PC-9 (cell line): ENCODE measurements at regions not wholly inside any gene's neighbourhood (a gene's known extent, or its start where the extent isn't known, plus 50 kb on each side); places are given as distances from the start of the nearest gene placed in this dataset.
A peak's percentile ranks its signal among the peaks of the same experiment; 100 is the strongest.

Experiments used
- BruUV-seq: library from RNA; stranded (reverse); fragments of 400-500 nt; replicated peaks from 2 replicates; lab custom pipeline; 2021; lab: Mats Ljungman, UMichigan
- CTCF ChIA-PET: fragments of 300-600 bp; sonication (Branson Sonifier 250); formaldehyde crosslinking; loops from one replicate; lab custom pipeline; 2022; ENCODE audit warnings: antibody characterized with exemption; lab: Charles Lee
- POLR2A ChIA-PET: fragments of 300-600 bp; sonication (Branson Sonifier 250); formaldehyde crosslinking; loops from one replicate; lab custom pipeline; 2022; ENCODE audit warnings: antibody characterized with exemption; ENCODE audit not compliant: unreplicated experiment; lab: Charles Lee
- DNase-seq, 2 experiments: peaks; one replicate each; pipeline versions ENCODE4 v3.0.0 to v3.0.0-alpha.2; 2015 to 2022; ENCODE audit warnings: mixed read lengths in 1 of 2
- H2AFZ ChIP-seq: fragments of 200-600 bp; sonication (generic); 2 replicates; pipeline ENCODE4 v1.8.1; 2017; ENCODE audit warnings: antibody characterized with exemption
- H3F3A ChIP-seq: fragments of 200-600 bp; sonication (generic); 2 replicates; pipeline ENCODE4 v1.8.1; 2017; ENCODE audit warnings: antibody characterized with exemption, mild to moderate bottlenecking, low read depth; ENCODE audit not compliant: insufficient read depth
- H3K27ac ChIP-seq: fragments of 200-600 bp; sonication (generic); 2 replicates; pipeline ENCODE4 v1.6.1; 2016; ENCODE audit warnings: mixed run types
- H3K27me3 ChIP-seq: fragments of 200-600 bp; sonication (generic); 2 replicates; pipeline ENCODE4 v1.6.1; 2016; ENCODE audit warnings: low read depth, mixed run types; ENCODE audit not compliant: insufficient read depth
- H3K36me3 ChIP-seq: fragments of 200-600 bp; sonication (generic); 2 replicates; pipeline ENCODE4 v1.6.1; 2016; ENCODE audit warnings: low read depth, mixed run types
- H3K4me1 ChIP-seq: fragments of 200-600 bp; sonication (generic); replicated peaks from 2 replicates; pipeline ENCODE4 v1.6.1; 2016; ENCODE audit warnings: mixed run types; ENCODE audit not compliant: insufficient read depth
- H3K4me2 ChIP-seq: fragments of 200-600 bp; sonication (generic); 2 replicates; pipeline ENCODE4 v1.6.1; 2017; ENCODE audit warnings: mixed run types
- H3K4me3 ChIP-seq: fragments of 200-600 bp; sonication (generic); 2 replicates; pipeline ENCODE4 v1.6.1; 2016; ENCODE audit warnings: mixed run types
- H3K79me2 ChIP-seq: fragments of 200-600 bp; sonication (generic); 2 replicates; pipeline ENCODE4 v1.6.1; 2017; ENCODE audit warnings: low read depth, mixed run types
- H3K9me2 ChIP-seq: fragments of 200-600 bp; sonication (generic); 2 replicates; pipeline ENCODE4 v1.8.1; 2017; ENCODE audit warnings: mild to moderate bottlenecking; ENCODE audit not compliant: insufficient read depth
- H3K9me3 ChIP-seq: fragments of 200-600 bp; sonication (generic); 2 replicates; pipeline ENCODE4 v1.8.1; 2016; ENCODE audit warnings: low read depth; ENCODE audit not compliant: insufficient read depth
- H4K20me1 ChIP-seq: fragments of 200-600 bp; sonication (generic); 2 replicates; pipeline ENCODE4 v1.8.1; 2017; ENCODE audit not compliant: insufficient read depth
- CTCF ChIP-seq: fragments of 200-600 bp; sonication (generic); conservative IDR thresholded peaks from 2 replicates; pipeline ENCODE4 v1.6.1; 2017; ENCODE audit warnings: mixed run types, antibody characterized with exemption, mild to moderate bottlenecking, moderate library complexity
- EZH2 ChIP-seq: fragments of 200-600 bp; sonication (generic); IDR thresholded peaks from 2 replicates; pipeline ENCODE4 v1.8.0; 2017; ENCODE audit warnings: antibody characterized with exemption, low read depth
- intact Hi-C: fragments of 100-400 bp; cut with micrococcal nuclease; formaldehyde crosslinking; loops from one replicate; pipeline ENCODE4 v1.10.0; 2022; ENCODE audit not compliant: unreplicated experiment

- Histone ChIP-seq H4K20me1 (no peaks in the 10 kb centered on the region), H3K27me3 (no peaks in the 10 kb centered on the region), H3K4me2 (0 out of 2 replicates have a peak overlapping the region, but pooled peaks have one; percentile 15), H3K4me3 (no peak overlapping the region), H3K79me2 (no peaks in the 10 kb centered on the region), H3F3A (no peaks in the 10 kb centered on the region), H3K27ac (no peak overlapping the region), H3K9me3 (no peaks in the 10 kb centered on the region), H3K36me3 (no peaks in the 10 kb centered on the region), H3K9me2 (no peaks in the 10 kb centered on the region), H3K4me1 (0 out of 2 replicates have a peak, but pooled peaks cover 9% of the 10 kb centered on the region), H2AFZ (no peak overlapping the region)
- TF ChIP-seq CTCF (no peak), EZH2 (no peak)
- intact Hi-C loops = loop anchor here (2.0 to 10.0 kb wide), 2 partner anchors 99 to 265 kb away; no protein-coding TSS in a partner anchor
- DNase-seq = peak in 1 of 2 experiments; percentile 34
- ChIA-PET CTCF (no interaction called here), POLR2A (interaction anchor here (0.7 kb wide), 1 partner anchor 99 kb away, joined by 3 read pairs; no protein-coding TSS in a partner anchor)
- BruUV-seq = no TSS peak
Observed at GRCh38 chr6:11869672-11870340, 91.2 kb upstream of the ADTRP start.

- ChIA-PET CTCF (no interaction called here), POLR2A (no interaction called here)
- Histone ChIP-seq H3F3A (no peaks in the 10 kb centered on the region), H2AFZ (no peak overlapping the region), H3K27me3 (no peaks in the 10 kb centered on the region), H3K4me2 (no peak overlapping the region), H3K9me2 (no peaks in the 10 kb centered on the region), H3K27ac (no peak overlapping the region), H4K20me1 (no peaks in the 10 kb centered on the region), H3K4me3 (no peak overlapping the region), H3K9me3 (no peaks in the 10 kb centered on the region), H3K4me1 (0 out of 2 replicates have a peak, but pooled peaks cover 9% of the 10 kb centered on the region), H3K36me3 (no peaks in the 10 kb centered on the region), H3K79me2 (no peaks in the 10 kb centered on the region)
- no TSS peak for BruUV-seq
- TF ChIP-seq CTCF (no peak), EZH2 (no peak)
- DNase-seq = no peak
- intact Hi-C loops = loop anchor here (2.0 to 10.0 kb wide), 2 partner anchors 98 to 266 kb away; no protein-coding TSS in a partner anchor
Observed at GRCh38 chr6:11868392-11868791, 89.8 kb upstream of the ADTRP start.

GRCh38 chr6:11865680-11866300 is 87.2 kb upstream of the ADTRP start:
- Histone ChIP-seq H3F3A (no peaks in the 10 kb centered on the region), H3K27ac (no peak overlapping the region), H3K9me2 (no peaks in the 10 kb centered on the region), H3K27me3 (no peaks in the 10 kb centered on the region), H3K4me2 (no peak overlapping the region), H3K4me3 (no peak overlapping the region), H3K4me1 (0 out of 2 replicates have a peak, but pooled peaks cover 9% of the 10 kb centered on the region), H2AFZ (no peak overlapping the region), H3K79me2 (no peaks in the 10 kb centered on the region), H3K36me3 (no peaks in the 10 kb centered on the region), H4K20me1 (no peaks in the 10 kb centered on the region), H3K9me3 (no peaks in the 10 kb centered on the region)
- ChIA-PET POLR2A (no interaction called here), CTCF (no interaction called here)
- no peak for TF ChIP-seq EZH2
- TF ChIP-seq CTCF = no peak
- no peak for DNase-seq
- intact Hi-C loops = loop anchor here (10.0 kb wide), 1 partner anchor 269 kb away; no protein-coding TSS in a partner anchor
- BruUV-seq = no TSS peak
